ENCODE measurements at regions not wholly inside any gene's neighbourhood (a gene's known extent, or its start where the extent isn't known, plus 50 kb on each side); places are given as distances from the start of the nearest gene placed in this dataset.

DNA sequence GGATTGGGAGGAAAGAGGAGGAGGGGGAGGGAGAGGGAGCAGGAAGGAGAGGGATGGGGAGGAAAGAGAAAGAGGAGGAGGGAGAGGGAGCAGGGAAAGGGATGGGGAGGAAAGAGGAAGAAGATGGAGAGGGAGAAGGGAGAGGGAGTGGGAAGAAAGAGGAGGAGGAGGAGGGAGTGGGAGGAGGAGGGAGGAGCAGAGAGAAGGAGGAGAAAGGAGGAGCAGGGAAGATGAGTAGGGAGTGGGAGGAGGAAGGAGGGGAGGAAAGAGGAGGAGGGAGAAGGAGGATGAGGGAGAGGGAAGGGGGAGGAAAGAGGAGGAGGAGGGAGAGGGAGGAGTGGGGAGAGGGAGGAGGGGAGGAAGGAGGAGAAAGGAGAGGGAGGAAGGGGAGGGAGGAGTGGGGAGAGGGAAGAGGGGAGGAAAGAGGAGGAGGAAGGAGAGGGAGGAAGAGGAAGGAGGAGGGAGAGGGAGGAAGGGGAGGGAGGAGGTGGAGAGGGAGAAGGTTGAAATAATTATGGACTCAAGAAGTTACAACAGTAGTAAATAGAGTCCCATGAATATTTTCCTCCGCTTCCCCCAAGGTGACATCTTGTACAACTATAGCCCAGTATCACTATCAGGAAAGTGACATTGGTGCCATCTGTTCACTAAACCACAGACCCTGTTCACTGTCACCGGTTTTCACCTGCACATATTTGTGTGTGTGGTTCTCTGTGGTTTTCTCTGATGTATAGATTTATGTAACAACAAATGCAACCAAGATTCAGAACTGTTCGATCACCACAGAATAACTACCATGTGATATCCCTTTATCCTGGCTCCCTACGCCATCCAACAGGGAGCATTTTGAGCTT, 325.3 kb upstream of the EEF2KMT start:
- no peak for TF ChIP-seq CEBPB (IDR thresholded peaks at IDR 0.05)
- no peak for TF ChIP-seq TAF1 (IDR thresholded peaks at IDR 0.05; ENCODE audit: low read depth)

DNA sequence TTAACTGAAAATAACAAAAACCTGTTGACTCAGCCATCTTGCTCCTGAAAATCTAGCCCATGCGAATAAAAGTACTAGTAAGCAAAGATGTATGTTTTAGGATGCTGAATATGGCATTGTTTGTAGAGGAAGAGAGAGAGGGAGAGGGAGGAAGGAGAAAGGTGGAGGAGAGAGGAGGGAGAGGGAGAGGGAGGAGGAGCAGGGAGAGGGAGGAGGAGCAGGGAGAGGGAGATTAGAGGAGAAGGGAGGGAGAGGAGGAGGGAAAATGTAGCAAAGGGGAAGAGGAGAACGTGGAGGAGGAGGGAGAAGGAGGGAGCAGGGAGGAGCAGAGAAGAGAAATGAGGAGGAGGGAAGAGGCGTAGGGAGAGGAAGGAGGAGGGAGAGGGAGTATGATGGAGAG, 324.5 kb upstream of the EEF2KMT start:
- TF ChIP-seq, protein P1, sequence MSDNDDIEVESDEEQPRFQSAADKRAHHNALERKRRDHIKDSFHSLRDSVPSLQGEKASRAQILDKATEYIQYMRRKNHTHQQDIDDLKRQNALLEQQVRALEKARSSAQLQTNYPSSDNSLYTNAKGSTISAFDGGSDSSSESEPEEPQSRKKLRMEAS (IDR thresholded peaks at IDR 0.05): no peak
- TF ChIP-seq, protein P2, sequence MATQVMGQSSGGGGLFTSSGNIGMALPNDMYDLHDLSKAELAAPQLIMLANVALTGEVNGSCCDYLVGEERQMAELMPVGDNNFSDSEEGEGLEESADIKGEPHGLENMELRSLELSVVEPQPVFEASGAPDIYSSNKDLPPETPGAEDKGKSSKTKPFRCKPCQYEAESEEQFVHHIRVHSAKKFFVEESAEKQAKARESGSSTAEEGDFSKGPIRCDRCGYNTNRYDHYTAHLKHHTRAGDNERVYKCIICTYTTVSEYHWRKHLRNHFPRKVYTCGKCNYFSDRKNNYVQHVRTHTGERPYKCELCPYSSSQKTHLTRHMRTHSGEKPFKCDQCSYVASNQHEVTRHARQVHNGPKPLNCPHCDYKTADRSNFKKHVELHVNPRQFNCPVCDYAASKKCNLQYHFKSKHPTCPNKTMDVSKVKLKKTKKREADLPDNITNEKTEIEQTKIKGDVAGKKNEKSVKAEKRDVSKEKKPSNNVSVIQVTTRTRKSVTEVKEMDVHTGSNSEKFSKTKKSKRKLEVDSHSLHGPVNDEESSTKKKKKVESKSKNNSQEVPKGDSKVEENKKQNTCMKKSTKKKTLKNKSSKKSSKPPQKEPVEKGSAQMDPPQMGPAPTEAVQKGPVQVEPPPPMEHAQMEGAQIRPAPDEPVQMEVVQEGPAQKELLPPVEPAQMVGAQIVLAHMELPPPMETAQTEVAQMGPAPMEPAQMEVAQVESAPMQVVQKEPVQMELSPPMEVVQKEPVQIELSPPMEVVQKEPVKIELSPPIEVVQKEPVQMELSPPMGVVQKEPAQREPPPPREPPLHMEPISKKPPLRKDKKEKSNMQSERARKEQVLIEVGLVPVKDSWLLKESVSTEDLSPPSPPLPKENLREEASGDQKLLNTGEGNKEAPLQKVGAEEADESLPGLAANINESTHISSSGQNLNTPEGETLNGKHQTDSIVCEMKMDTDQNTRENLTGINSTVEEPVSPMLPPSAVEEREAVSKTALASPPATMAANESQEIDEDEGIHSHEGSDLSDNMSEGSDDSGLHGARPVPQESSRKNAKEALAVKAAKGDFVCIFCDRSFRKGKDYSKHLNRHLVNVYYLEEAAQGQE (IDR thresholded peaks at IDR 0.05; ENCODE audit: low read depth): no peak

DNA sequence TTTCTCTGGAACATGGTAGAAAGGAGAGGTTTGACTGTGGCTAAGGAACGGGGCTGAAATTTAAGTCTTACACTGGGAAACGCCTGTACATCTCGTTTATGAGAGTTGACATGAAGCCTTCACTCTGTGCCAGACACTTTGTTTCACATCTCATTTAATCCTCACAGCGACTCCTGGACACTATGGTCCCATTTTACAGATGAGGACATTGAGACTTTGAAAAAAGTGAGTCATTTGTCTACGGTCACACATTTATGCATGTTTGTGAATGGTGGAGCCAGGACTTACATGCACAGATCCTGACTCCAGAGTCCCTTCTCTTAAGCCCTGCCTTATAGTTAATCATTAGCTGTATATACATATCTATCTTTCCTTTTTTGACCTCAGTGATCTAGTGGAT, 318.4 kb upstream of the EEF2KMT start:
- TF ChIP-seq NFIC (IDR thresholded peaks at IDR 0.05) (no peak), YY1 (IDR thresholded peaks at IDR 0.05; ENCODE audit: low read depth) (no peak), FOXM1 (IDR thresholded peaks at IDR 0.05; ENCODE audit: borderline replicate concordance, low read depth) (no peak), EGR1 (IDR thresholded peaks at IDR 0.05) (no peak)

DNA sequence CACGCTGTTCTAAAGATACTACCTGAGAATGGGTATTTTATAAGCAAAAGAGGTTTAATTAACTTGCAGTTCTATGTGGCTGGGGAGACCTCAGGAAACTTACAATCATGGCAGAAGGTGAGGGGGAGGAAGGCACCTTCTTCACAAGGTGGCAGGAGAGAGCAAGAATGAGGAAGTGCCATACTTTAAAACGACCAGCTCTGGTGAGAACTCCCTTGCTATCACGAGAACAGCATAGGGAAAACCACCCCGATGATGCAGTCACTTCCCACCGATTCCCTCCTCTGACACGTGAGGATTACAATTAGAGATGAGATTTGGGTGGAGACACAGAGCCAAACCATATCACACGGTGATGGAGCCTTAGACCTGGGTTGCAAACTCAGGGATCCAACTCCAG, 317.5 kb upstream of the EEF2KMT start:
- no peak for TF ChIP-seq TCF12 (IDR thresholded peaks at IDR 0.05; ENCODE audit: low read depth)
- no peak for TF ChIP-seq TEAD4 (IDR thresholded peaks at IDR 0.05)
- TF ChIP-seq ZBTB7A (IDR thresholded peaks at IDR 0.05; ENCODE audit: low read depth): no peak
- no peak for TF ChIP-seq TAF1 (IDR thresholded peaks at IDR 0.05; ENCODE audit: low read depth)
- no peak for TF ChIP-seq EP300 (IDR thresholded peaks at IDR 0.05; ENCODE audit: borderline replicate concordance)
- TF ChIP-seq, protein P3, sequence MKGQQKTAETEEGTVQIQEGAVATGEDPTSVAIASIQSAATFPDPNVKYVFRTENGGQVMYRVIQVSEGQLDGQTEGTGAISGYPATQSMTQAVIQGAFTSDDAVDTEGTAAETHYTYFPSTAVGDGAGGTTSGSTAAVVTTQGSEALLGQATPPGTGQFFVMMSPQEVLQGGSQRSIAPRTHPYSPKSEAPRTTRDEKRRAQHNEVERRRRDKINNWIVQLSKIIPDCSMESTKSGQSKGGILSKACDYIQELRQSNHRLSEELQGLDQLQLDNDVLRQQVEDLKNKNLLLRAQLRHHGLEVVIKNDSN (IDR thresholded peaks at IDR 0.05): no peak
- no peak for TF ChIP-seq YY1 (IDR thresholded peaks at IDR 0.05; ENCODE audit: low read depth)
- TF ChIP-seq FOXM1 (IDR thresholded peaks at IDR 0.05; ENCODE audit: borderline replicate concordance, low read depth): no peak
- TF ChIP-seq, protein P2 (IDR thresholded peaks at IDR 0.05; ENCODE audit: low read depth): no peak
- no peak for TF ChIP-seq CREB1 (IDR thresholded peaks at IDR 0.05; ENCODE audit: low read depth)
- TF ChIP-seq, protein P1 (IDR thresholded peaks at IDR 0.05): no peak
- TF ChIP-seq EGR1 (IDR thresholded peaks at IDR 0.05): no peak
- TF ChIP-seq NFIC (IDR thresholded peaks at IDR 0.05): no peak
- TF ChIP-seq CEBPB (IDR thresholded peaks at IDR 0.05): no peak
- TF ChIP-seq RAD21 (IDR thresholded peaks at IDR 0.05; ENCODE audit: low read depth): no peak

DNA sequence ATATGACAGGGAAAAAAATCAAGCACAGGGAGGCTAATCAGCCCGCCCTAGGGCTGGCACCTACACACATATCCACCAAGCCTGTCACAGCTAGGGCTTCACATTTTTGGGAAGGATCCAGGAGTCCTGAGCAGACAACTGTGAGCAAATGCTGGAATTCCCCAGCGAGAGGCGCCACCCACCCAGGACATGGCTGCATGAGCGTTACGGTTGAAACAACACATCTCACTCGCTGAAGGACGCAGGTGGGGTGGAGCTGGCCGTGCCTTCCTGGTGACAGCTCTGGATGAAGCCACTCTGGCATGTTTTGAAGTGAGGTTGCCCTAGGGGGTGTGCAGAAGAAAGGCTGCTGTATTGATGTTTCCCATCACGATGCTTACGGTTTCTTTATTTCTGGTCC, 315.1 kb upstream of the EEF2KMT start:
- no peak for TF ChIP-seq TEAD4 (IDR thresholded peaks at IDR 0.05)
- no peak for TF ChIP-seq NFIC (IDR thresholded peaks at IDR 0.05)
- no peak for TF ChIP-seq FOXM1 (IDR thresholded peaks at IDR 0.05; ENCODE audit: borderline replicate concordance, low read depth)
- TF ChIP-seq, protein P2 (IDR thresholded peaks at IDR 0.05; ENCODE audit: low read depth): no peak
- TF ChIP-seq YY1 (IDR thresholded peaks at IDR 0.05; ENCODE audit: low read depth): no peak
- no peak for TF ChIP-seq EGR1 (IDR thresholded peaks at IDR 0.05)
- TF ChIP-seq CEBPB (IDR thresholded peaks at IDR 0.05): no peak
- TF ChIP-seq TCF12 (IDR thresholded peaks at IDR 0.05; ENCODE audit: low read depth): no peak
- no peak for TF ChIP-seq ZBTB7A (IDR thresholded peaks at IDR 0.05; ENCODE audit: low read depth)
- TF ChIP-seq EP300 (IDR thresholded peaks at IDR 0.05; ENCODE audit: borderline replicate concordance): no peak
- TF ChIP-seq, protein P1 (IDR thresholded peaks at IDR 0.05): no peak
- TF ChIP-seq CREB1 (IDR thresholded peaks at IDR 0.05; ENCODE audit: low read depth): no peak
- TF ChIP-seq, protein P3 (IDR thresholded peaks at IDR 0.05): no peak
- no peak for TF ChIP-seq RAD21 (IDR thresholded peaks at IDR 0.05; ENCODE audit: low read depth)
- TF ChIP-seq TAF1 (IDR thresholded peaks at IDR 0.05; ENCODE audit: low read depth): no peak

All from Ishikawa (cell line).